ENCODE measurements at regions not wholly inside any gene's neighbourhood (a gene's known extent, or its start where the extent isn't known, plus 50 kb on each side); places are given as distances from the start of the nearest gene placed in this dataset.

DNA sequence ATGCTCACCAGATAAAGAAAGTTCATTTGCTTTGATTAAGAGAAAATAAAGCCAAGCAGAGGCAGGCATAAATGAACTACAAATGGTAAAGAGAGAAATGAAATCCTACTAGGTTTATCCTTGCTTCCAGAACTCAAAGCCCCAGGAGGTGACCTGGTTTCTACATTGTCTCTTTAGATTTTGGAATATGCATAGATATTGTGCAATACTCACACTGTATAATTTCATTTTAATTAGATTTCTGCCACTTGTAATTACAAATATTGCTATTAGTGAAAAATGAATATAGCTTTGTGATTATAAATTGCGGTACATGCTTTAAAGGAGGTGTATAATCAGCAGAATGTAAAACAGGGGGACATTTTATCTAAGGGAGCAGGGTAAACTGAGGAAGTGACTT, 76.9 kb upstream of the NRXN1 start:
- no peak for DNase-seq

DNA sequence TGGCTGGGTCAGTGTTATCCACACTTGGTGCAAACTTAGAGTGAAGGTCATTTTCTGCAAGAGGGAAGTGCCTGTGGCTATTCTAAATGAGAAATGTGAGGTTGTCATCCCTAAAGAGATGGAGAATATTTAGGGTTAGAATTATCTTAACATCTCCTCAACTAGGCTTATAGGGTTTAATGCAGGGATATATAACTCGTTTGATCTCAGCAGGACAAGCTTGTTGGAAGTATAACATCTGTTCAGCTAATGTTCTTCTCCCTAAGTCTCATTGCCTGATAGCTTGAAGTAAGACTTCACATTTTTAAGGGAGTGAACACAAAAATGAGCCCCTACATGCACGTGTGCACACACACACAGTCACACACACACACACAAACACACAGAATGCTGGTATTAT, 75.9 kb upstream of the NRXN1 start:
- DNase-seq: no peak

DNA sequence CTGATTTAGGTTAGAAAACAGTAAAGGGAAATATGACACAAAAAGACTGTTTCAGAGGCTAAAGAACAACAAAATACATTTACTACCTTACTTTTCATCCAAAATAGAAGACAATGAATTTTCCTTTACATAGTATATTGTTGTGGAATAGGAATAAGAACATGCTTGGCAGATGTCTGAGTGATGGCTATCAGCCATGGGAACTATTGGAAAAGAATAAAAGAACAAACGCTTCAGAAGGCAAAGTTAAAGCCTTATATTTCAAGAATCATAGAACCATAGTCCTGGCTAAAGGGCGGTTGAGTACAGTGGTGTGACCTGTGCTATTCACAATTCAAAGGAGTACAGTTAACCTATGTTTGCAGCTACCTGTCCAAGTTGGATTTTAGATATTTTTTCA, 73.9 kb upstream of the NRXN1 start:
- no peak for DNase-seq

DNA sequence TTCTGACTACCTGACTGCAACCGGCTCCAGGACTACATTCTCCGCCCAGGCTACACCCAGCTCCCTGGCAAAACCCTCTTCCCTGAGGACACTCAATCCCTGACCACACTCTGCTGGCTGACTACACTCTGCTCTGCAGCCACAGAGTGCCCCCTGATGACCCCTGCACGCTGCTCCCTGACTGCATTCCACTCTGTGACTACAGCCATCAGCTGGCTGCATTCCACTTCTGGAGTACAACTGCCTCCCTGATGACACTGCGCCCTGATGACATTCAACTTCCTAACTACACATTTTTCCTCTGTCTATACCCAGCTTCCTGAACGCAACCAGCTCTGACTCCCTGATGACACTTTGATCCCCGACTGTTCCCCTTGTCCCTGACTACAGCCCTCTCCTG, 71.3 kb upstream of the NRXN1 start:
- DNase-seq: no peak

DNA sequence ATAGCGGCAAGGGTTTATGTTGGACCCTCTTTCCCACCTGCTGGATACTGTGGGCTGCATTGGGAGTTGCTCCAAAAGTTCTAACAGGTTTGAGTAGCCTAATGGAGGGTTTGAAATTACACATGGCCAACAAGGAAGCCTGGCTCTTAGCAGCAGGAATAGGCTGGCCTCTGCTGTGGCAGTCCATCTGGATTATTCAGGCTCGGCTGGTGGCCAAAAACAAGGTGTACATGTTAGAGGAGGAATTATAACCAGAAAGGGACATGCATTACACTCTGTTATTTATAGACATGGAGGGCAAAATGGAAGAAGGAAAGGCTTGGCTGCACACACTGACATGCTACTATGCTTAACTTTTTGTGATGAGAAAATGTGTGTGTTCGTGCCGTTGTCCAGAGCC, 61.1 kb upstream of the NRXN1 start:
- no peak for DNase-seq

DNA sequence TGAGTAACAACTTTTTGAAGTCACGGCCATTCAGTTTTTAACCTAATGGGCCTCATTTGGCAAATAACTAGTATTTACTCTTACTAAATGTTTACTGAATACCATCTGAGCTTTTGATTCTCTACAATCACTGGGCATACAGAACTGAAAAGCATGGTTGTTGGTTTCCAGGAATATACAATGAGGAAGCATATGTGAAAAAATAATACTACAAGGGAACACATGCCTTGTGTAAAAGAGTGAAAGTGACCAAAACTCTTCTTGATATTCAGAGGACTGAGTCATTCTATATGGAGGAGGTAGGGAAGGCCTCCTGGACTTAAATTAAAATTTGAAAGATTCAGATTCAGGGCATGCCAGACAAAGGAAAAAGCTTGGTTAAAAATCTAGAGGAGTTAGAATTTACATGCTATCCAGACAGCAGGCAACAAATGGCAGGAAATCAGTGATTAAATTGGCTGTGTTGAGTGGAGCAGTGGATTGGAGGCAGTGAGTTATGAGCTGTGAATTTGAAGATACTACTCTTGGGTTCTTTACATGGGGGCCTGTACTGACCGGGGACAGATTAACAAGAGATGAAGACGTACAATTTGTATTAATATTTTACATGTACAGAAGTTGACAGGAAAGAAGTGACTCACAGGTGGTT, 53.6 kb upstream of the NRXN1 start:
- DNase-seq: no peak

DNA sequence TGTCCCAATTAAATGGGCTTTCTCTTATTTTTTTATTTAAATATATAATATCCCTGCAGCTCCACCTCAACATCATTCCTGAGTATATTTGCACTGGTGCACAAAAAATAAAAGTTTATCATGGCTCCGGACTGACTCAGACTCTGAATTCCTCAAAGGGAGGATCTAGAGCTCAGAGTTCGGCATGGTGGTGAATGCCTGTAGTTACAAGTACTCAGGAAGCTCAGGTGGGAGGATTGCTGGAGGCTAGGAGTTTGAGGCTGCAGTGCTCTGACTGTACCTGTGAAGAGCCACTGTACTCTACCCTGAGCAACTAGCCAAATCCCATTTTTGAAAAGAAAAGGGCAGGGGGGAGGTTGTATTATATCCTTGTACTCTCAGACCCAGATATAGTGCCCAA, 52.8 kb upstream of the NRXN1 start:
- no peak for DNase-seq
